Uterus (tissue), 3 donors: ENCODE measurements at regions not wholly inside any gene's neighbourhood (a gene's known extent, or its start where the extent isn't known, plus 50 kb on each side); places are given as distances from the start of the nearest gene placed in this dataset.

Experiments
- DNase-seq, 2 donors: peaks; one replicate each; pipeline ENCODE4 v3.0.0-alpha.2; 2019 to 2020
- H3K27ac ChIP-seq, 2 donors: fragments of 200-600 bp; sonication (generic); 1 replicate in 1 of 2; 2 replicates in 1 of 2; pipeline ENCODE4 v1.5.1; 2016 to 2018
- H3K27me3 ChIP-seq, 2 donors: fragments of 200-600 bp; sonication (generic); one replicate each; pipeline ENCODE4 v1.5.1; 2018 to 2019; ENCODE audit warnings: control low read depth in 1 of 2
- H3K36me3 ChIP-seq, 2 donors: fragments of 200-600 bp; sonication (generic); one replicate each; pipeline ENCODE4 v1.5.1; 2019; ENCODE audit warnings: control low read depth in 1 of 2
- H3K4me1 ChIP-seq, 2 donors: fragments of 200-600 bp; sonication (generic); one replicate each; pipeline ENCODE4 v1.5.1; 2018 to 2019; ENCODE audit warnings: control low read depth in 1 of 2
- H3K4me3 ChIP-seq, 2 donors: fragments of 200-600 bp; sonication (generic); 1 replicate in 1 of 2; 2 replicates in 1 of 2; pipeline ENCODE4 v1.5.1; 2018 to 2019; ENCODE audit warnings: mild to moderate bottlenecking in 1 of 2
- H3K9me3 ChIP-seq, 2 donors: fragments of 200-600 bp; sonication (generic); one replicate each; pipeline ENCODE4 v1.5.1; 2019; ENCODE audit warnings: control low read depth in 1 of 2
- POLR2A ChIP-seq, 2 donors: fragments of 450-650 bp; IDR thresholded peaks; one replicate each; pipeline ENCODE4 v1.6.1; 2016; ENCODE audit warnings: antibody characterized with exemption in 2 of 2, mild to moderate bottlenecking in 1 of 2, moderate library complexity in 1 of 2
- intact Hi-C: fragments of 100-400 bp; cut with DNase I; formaldehyde crosslinking; loops from one replicate; pipeline ENCODE4 v1.15.1; 2023; ENCODE audit warnings: low total_unique reads
- TF ChIP-seq, protein P1 (sequence below), 4 experiments: fragments of 200-600 bp in 2 of 4; fragments of 450-650 bp in 2 of 4; sonication (generic) in 2 of 4; IDR thresholded peaks; one replicate each; pipeline ENCODE4 v1.5.1; 2016 to 2019; ENCODE audit warnings: antibody characterized with exemption in 4 of 4, mild to moderate bottlenecking in 2 of 4, moderate library complexity in 1 of 4
- donor health status: DM: yes; HTN: yes; CAD: no.

DNA sequence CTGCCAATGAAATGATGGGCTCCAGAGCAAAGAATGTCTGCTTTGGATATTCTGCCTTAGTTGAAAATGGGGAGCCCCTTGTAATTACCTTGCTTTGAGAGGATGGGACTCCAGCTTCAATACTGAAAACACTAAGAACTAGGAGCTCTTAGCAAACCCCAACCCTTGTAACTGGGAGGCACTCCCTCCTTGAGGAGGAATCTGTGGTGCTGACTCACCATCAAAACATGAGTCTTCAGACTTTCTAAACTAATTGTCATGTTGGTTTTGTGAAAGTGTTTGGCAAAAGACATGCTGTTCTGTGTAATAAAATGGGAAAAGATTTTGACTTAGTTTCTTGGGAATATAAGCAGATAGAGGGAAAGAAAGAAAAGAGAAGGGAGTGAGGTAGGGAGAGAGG, 91.9 kb upstream of the PTPRD start:
- Histone ChIP-seq H3K36me3 (no peaks in the 10 kb centered on the region), H3K9me3 (no peaks in the 10 kb centered on the region), H3K27me3 (no peaks in the 10 kb centered on the region), H3K4me1 (no peaks in the 10 kb centered on the region), H3K4me3 (no peak overlapping the region), H3K27ac (no peak overlapping the region)
- TF ChIP-seq POLR2A (IDR thresholded peaks at IDR 0.05), result no peak
- TF ChIP-seq, protein P1, sequence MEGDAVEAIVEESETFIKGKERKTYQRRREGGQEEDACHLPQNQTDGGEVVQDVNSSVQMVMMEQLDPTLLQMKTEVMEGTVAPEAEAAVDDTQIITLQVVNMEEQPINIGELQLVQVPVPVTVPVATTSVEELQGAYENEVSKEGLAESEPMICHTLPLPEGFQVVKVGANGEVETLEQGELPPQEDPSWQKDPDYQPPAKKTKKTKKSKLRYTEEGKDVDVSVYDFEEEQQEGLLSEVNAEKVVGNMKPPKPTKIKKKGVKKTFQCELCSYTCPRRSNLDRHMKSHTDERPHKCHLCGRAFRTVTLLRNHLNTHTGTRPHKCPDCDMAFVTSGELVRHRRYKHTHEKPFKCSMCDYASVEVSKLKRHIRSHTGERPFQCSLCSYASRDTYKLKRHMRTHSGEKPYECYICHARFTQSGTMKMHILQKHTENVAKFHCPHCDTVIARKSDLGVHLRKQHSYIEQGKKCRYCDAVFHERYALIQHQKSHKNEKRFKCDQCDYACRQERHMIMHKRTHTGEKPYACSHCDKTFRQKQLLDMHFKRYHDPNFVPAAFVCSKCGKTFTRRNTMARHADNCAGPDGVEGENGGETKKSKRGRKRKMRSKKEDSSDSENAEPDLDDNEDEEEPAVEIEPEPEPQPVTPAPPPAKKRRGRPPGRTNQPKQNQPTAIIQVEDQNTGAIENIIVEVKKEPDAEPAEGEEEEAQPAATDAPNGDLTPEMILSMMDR (IDR thresholded peaks at IDR 0.05), result no peak
- DNase-seq, result no peak
- intact Hi-C loops, result no loop called here

- no peaks in the 10 kb centered on the region for H3K27me3 ChIP-seq
- no peaks in the 10 kb centered on the region for H3K36me3 ChIP-seq
These were observed 92.6 kb upstream of the PTPRD start for GRCh38 chr9:10705383-10705782.

GRCh38 chr9:10706788-10707187, 94.0 kb upstream of the PTPRD start:
- no peaks in the 10 kb centered on the region for H3K36me3 ChIP-seq
- H3K4me3 ChIP-seq, result no peak overlapping the region
- H3K9me3 ChIP-seq, result no peaks in the 10 kb centered on the region
- H3K4me1 ChIP-seq, result no peaks in the 10 kb centered on the region
- intact Hi-C loops, result no loop called here
- no peaks in the 10 kb centered on the region for H3K27me3 ChIP-seq
- no peak overlapping the region for H3K27ac ChIP-seq
- TF ChIP-seq POLR2A (IDR thresholded peaks at IDR 0.05), result no peak
- TF ChIP-seq, protein P1 (IDR thresholded peaks at IDR 0.05), result no peak
- no peak for DNase-seq

More at GRCh38 chr9:10705383-10705782, 92.6 kb upstream of the PTPRD start:
- intact Hi-C loops, result no loop called here
- no peak for TF ChIP-seq POLR2A (IDR thresholded peaks at IDR 0.05)
- TF ChIP-seq, protein P1 (IDR thresholded peaks at IDR 0.05), result no peak
- no peaks in the 10 kb centered on the region for H3K9me3 ChIP-seq
- H3K27ac ChIP-seq, result no peak overlapping the region
- no peak overlapping the region for H3K4me3 ChIP-seq
- H3K4me1 ChIP-seq, result no peaks in the 10 kb centered on the region
- DNase-seq, result no peak

DNA sequence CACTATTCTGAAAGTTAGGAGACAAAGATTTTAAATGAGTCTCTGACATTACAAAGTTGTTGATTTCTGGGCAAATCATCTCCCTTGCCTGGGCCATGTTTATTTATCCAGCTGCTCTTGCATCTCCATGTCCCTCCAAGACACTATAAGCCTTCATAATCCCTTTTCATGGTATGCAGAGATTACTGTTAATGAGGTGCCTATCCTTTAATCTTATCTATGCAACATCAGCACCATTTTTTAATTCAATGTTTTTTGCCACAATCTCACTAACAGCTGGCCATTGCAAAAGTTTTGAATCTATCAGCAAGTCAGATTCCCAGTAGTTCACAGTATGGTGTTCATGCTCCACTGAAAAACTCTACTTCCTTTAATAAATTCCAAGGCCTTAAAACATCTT, 108.5 kb upstream of the PTPRD start:
- no peak overlapping the region for H3K27ac ChIP-seq
- no peaks in the 10 kb centered on the region for H3K36me3 ChIP-seq
- no peaks in the 10 kb centered on the region for H3K4me1 ChIP-seq
- no peaks in the 10 kb centered on the region for H3K27me3 ChIP-seq
- no peaks in the 10 kb centered on the region for H3K9me3 ChIP-seq
- no peak for TF ChIP-seq POLR2A (IDR thresholded peaks at IDR 0.05)
- TF ChIP-seq, protein P1 (IDR thresholded peaks at IDR 0.05), result no peak
- intact Hi-C loops, result no loop called here
- H3K4me3 ChIP-seq, result no peak overlapping the region
- no peak for DNase-seq

GRCh38 chr9:10729213-10729612, 116.4 kb upstream of the PTPRD start:
- Histone ChIP-seq H3K27ac (no peak overlapping the region), H3K27me3 (no peaks in the 10 kb centered on the region), H3K36me3 (no peaks in the 10 kb centered on the region), H3K4me3 (no peak overlapping the region), H3K4me1 (no peaks in the 10 kb centered on the region), H3K9me3 (no peaks in the 10 kb centered on the region)
- DNase-seq, result no peak
- TF ChIP-seq, protein P1 (IDR thresholded peaks at IDR 0.05), result no peak
- TF ChIP-seq POLR2A (IDR thresholded peaks at IDR 0.05), result no peak
- intact Hi-C loops, result no loop called here
